Osteoblast (primary cell): ENCODE measurements at regions not wholly inside any gene's neighbourhood (a gene's known extent, or its start where the extent isn't known, plus 50 kb on each side); places are given as distances from the start of the nearest gene placed in this dataset.

Source experiments
- DNase-seq: peaks from one replicate; pipeline ENCODE4 v3.0.0; 2011; ENCODE audit warnings: low spot score, mixed read lengths; ENCODE audit not compliant: insufficient read length; ENCODE audit errors: missing footprints
- H2AFZ ChIP-seq: 2 replicates; pipeline ENCODE4 v1.6.0; 2011; ENCODE audit warnings: mild to moderate bottlenecking, low read length
- H3K27ac ChIP-seq: 2 replicates; pipeline ENCODE4 v1.5.1; 2011; ENCODE audit warnings: mild to moderate bottlenecking, low read depth, low read length, moderate library complexity
- H3K27me3 ChIP-seq: 2 replicates; pipeline ENCODE4 v1.6.0; 2012; ENCODE audit warnings: mild to moderate bottlenecking, control low read depth, inconsistent platforms, low read length, moderate library complexity; ENCODE audit not compliant: insufficient read depth
- H3K36me3 ChIP-seq: 2 replicates; pipeline ENCODE4 v1.5.1; 2011; ENCODE audit warnings: mild to moderate bottlenecking, low read length, control low read depth, moderate library complexity; ENCODE audit not compliant: insufficient read depth
- H3K4me1 ChIP-seq: 2 replicates; pipeline ENCODE4 v1.5.1; 2011; ENCODE audit warnings: mild to moderate bottlenecking, low read length, control low read depth, moderate library complexity; ENCODE audit not compliant: insufficient read depth
- H3K4me2 ChIP-seq: 2 replicates; pipeline ENCODE4 v1.6.0; 2011; ENCODE audit warnings: mild to moderate bottlenecking, low read length; ENCODE audit not compliant: insufficient read depth
- H3K4me3 ChIP-seq: fragments of 200-600 bp; sonication (generic); 3 replicates; pipeline ENCODE4 v1.5.1; 2012; ENCODE audit warnings: mild to moderate bottlenecking, low read length, inconsistent platforms; ENCODE audit not compliant: insufficient read depth
- H3K79me2 ChIP-seq: 2 replicates; pipeline ENCODE4 v1.6.0; 2012; ENCODE audit warnings: mild to moderate bottlenecking, low read length, control low read depth, inconsistent platforms; ENCODE audit not compliant: insufficient read depth
- H3K9me3 ChIP-seq: 2 replicates; pipeline ENCODE4 v1.5.1; 2011; ENCODE audit warnings: low read depth, low read length, control low read depth
- H4K20me1 ChIP-seq: 2 replicates; pipeline ENCODE4 v1.6.0; 2012; ENCODE audit warnings: mild to moderate bottlenecking, low read length, control low read depth; ENCODE audit not compliant: insufficient read depth
- TF ChIP-seq, protein P1 (sequence below): IDR thresholded peaks from 2 replicates; pipeline ENCODE4 v1.5.1; 2011; ENCODE audit warnings: mild to moderate bottlenecking, low read depth, low read length, moderate library complexity; ENCODE audit errors: extremely low read depth

DNA sequence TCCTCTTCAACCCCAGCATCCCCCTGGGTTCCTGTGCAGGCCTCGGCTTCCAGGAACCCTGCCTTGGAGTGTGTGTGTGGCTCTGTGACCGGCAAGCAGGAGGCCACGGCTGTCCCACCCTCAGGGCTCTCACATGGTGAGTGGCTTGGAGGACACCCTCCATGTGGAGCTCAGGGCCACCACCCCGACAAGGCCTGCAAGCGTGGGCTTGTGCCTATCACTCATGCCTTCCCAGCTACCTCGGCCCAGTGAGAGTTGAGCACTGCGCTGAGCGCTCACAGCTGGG, 76.7 kb downstream of the DACT2 start:
- TF ChIP-seq, protein P1, sequence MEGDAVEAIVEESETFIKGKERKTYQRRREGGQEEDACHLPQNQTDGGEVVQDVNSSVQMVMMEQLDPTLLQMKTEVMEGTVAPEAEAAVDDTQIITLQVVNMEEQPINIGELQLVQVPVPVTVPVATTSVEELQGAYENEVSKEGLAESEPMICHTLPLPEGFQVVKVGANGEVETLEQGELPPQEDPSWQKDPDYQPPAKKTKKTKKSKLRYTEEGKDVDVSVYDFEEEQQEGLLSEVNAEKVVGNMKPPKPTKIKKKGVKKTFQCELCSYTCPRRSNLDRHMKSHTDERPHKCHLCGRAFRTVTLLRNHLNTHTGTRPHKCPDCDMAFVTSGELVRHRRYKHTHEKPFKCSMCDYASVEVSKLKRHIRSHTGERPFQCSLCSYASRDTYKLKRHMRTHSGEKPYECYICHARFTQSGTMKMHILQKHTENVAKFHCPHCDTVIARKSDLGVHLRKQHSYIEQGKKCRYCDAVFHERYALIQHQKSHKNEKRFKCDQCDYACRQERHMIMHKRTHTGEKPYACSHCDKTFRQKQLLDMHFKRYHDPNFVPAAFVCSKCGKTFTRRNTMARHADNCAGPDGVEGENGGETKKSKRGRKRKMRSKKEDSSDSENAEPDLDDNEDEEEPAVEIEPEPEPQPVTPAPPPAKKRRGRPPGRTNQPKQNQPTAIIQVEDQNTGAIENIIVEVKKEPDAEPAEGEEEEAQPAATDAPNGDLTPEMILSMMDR = no peak
- Histone ChIP-seq H3K4me2 (no peak overlapping the region), H3K27ac (no peak overlapping the region), H3K4me3 (no peak overlapping the region), H3K36me3 (no peaks in the 10 kb centered on the region), H3K9me3 (no peaks in the 10 kb centered on the region), H3K4me1 (no peaks in the 10 kb centered on the region), H3K27me3 (peaks cover 4% of the 10 kb centered on the region), H4K20me1 (no peaks in the 10 kb centered on the region), H3K79me2 (no peaks in the 10 kb centered on the region), H2AFZ (no peak overlapping the region)
- DNase-seq = peak; percentile 44

DNA sequence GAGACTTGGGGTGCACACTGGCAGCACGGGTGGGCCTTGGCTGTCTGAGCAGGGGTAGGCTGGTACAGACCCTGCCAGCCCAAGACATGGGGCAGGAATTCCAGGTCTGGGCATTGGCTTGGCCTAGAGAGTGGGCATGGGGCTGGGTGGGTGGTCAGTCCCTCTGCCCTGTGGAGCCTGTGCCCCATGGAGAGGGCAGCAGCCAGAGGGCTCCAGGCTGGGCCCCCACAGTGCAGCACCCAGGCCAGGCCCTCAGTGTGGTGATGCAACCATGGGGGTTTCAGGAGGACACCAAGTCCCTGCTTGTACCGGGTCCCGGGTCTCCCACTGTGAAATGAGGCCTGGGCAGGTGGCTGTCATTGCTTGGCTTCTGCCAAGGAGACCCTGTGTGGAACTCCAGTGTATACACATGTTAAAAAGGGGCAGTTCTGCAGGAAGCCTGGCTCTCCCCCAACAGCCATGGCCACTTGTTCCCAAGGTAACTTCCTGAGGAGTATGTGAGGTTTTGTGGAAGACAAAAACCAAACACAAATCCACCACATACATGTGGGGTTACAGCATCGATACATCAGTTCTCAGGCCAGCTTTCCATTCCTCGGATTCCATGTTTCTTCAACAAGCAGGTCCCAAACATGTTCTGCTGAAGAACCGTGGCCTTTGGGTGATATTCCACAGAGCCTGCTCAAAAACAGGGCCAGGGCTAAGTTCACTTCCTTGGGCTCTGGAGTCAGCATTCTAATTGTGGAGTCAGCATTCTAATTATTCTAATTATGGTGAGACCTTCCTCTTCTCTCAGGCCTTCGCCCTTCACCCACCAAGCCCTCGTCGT, 77.3 kb downstream of the DACT2 start:
- H3K9me3 ChIP-seq = no peaks in the 10 kb centered on the region
- TF ChIP-seq, protein P1 = no peak

DNA sequence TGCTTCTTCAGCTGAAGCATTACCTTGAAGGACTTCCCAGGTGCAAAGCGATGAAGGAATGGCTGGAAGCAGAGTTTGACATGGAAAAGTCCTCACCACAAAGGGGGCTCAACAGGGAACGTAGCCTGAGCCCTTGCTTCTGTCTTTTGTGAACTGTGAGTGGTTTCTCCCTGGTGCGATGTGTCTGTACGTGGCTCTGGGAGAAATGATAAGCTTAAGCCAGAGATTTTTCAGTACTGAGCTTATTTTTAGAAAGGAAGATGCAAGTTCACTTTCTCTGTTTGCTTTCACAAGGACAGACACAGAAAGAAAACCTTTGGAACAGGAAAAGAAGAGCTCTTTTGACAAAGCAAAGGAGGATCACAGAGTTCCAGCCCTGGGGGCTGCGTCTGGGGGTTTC, 79.4 kb downstream of the DACT2 start:
- TF ChIP-seq, protein P1 = no peak
- Histone ChIP-seq H3K79me2 (no peaks in the 10 kb centered on the region), H3K4me2 (no peak overlapping the region)

More for the DNA sequence above, 77.3 kb downstream of the DACT2 start:
- no peak overlapping the region for H3K27ac ChIP-seq
- H3K4me2 ChIP-seq = no peak overlapping the region
- no peaks in the 10 kb centered on the region for H4K20me1 ChIP-seq
- no peaks in the 10 kb centered on the region for H3K36me3 ChIP-seq
- H3K27me3 ChIP-seq = peaks cover 4% of the 10 kb centered on the region
- no peaks in the 10 kb centered on the region for H3K79me2 ChIP-seq
- peak; percentile 61 for DNase-seq
- no peaks in the 10 kb centered on the region for H3K4me1 ChIP-seq
- H2AFZ ChIP-seq = no peak overlapping the region
- H3K4me3 ChIP-seq = no peak overlapping the region

DNA sequence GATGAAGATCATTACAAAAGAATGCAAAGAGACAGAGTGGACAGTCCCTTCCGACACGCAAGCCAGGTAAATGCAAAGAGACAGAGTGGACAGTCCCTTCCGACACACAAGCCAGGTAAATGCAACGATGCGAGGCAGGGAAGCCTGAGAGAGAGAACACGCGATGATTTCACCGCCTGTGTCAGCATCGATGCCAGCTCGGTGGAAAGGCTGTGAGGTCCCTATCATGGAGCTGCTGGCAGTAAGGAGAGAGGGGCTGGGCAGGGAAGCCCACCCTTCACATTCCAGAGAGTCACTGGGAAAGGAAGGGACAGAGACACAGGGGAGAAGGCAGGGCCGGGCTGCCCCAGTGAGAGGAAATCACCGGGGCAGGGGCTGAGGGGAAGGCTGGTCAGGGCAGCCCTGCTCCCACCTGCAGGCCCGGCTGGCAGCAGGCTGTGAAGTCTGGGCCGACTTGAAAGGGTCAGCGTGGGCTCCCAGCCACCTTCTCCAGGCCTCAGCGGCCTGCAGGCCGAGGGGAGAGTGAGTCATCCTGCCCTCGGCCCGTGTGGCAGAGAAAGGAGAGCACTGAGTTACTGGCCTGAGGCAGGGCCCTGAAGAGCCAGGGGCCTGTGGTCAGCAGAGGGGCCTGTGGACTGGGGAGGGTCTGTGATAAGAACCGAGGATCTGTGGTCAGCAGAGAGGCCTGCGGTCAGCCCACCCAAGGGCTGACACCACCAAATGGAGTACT, 80.4 kb downstream of the DACT2 start:
- Histone ChIP-seq H2AFZ (no peak overlapping the region), H3K4me1 (no peaks in the 10 kb centered on the region), H4K20me1 (no peaks in the 10 kb centered on the region), H3K27ac (no peak overlapping the region), H3K27me3 (no peaks in the 10 kb centered on the region), H3K4me2 (no peak overlapping the region), H3K4me3 (no peak overlapping the region), H3K79me2 (no peaks in the 10 kb centered on the region), H3K9me3 (no peaks in the 10 kb centered on the region), H3K36me3 (no peaks in the 10 kb centered on the region)
- DNase-seq = no peak
- TF ChIP-seq, protein P1 = no peak

More for the DNA sequence above, 79.4 kb downstream of the DACT2 start:
- H3K4me1 ChIP-seq = no peaks in the 10 kb centered on the region
- H4K20me1 ChIP-seq = no peaks in the 10 kb centered on the region
- no peak overlapping the region for H3K27ac ChIP-seq
- no peak overlapping the region for H3K4me3 ChIP-seq
- no peaks in the 10 kb centered on the region for H3K36me3 ChIP-seq
- DNase-seq = no peak
- H3K27me3 ChIP-seq = peaks cover 2% of the 10 kb centered on the region
- H3K9me3 ChIP-seq = no peaks in the 10 kb centered on the region
- H2AFZ ChIP-seq = no peak overlapping the region
